T-helper 1 cell treated with Interleukin-12 subunit alpha and Interleukin-12 subunit beta and Interleukin-4 antibody, amounts not matched to agents 30 μg/mL and 1 μg/mL, for 36 hours (primary cell): ENCODE measurements at regions not wholly inside any gene's neighbourhood (a gene's known extent, or its start where the extent isn't known, plus 50 kb on each side); places are given as distances from the start of the nearest gene placed in this dataset.

Experiments used
- H3K27ac Mint-ChIP-seq: one replicate; pipeline ENCODE4 v1.8.0; 2021; ENCODE audit warnings: mild to moderate bottlenecking, mixed read lengths
- H3K27me3 Mint-ChIP-seq: one replicate; pipeline ENCODE4 v1.8.0; 2021; ENCODE audit warnings: low read depth, mixed read lengths
- H3K36me3 Mint-ChIP-seq: one replicate; pipeline ENCODE4 v1.8.0; 2021; ENCODE audit warnings: low read depth, mixed read lengths
- H3K4me1 Mint-ChIP-seq: one replicate; pipeline ENCODE4 v1.8.0; 2021; ENCODE audit warnings: low read depth, mixed read lengths
- H3K4me3 Mint-ChIP-seq: one replicate; pipeline ENCODE4 v1.8.0; 2021; ENCODE audit warnings: mild to moderate bottlenecking, moderate library complexity, mixed read lengths
- H3K9me3 Mint-ChIP-seq: one replicate; pipeline ENCODE4 v1.8.0; 2021; ENCODE audit warnings: mixed read lengths

- Mint-ChIP-seq H3K27me3 (no peaks in the 10 kb centered on the region), H3K9me3 (peaks cover 9% of the 10 kb centered on the region), H3K36me3 (no peaks in the 10 kb centered on the region), H3K4me1 (no peaks in the 10 kb centered on the region), H3K4me3 (no peak overlapping the region), H3K27ac (no peak overlapping the region)
Measured at GRCh38 chr5:19322716-19323485, 665.1 kb downstream of the CDH18 start.

GRCh38 chr5:19334278-19334677, 653.7 kb downstream of the CDH18 start:
- Mint-ChIP-seq H3K27me3 (no peaks in the 10 kb centered on the region), H3K27ac (no peak overlapping the region), H3K4me3 (no peak overlapping the region), H3K4me1 (no peaks in the 10 kb centered on the region), H3K9me3 (peaks cover 27% of the 10 kb centered on the region), H3K36me3 (no peaks in the 10 kb centered on the region)

GRCh38 chr5:19342942-19343341, 645.1 kb downstream of the CDH18 start:
- Mint-ChIP-seq H3K36me3 (no peaks in the 10 kb centered on the region), H3K4me3 (no peak overlapping the region), H3K9me3 (peaks cover 18% of the 10 kb centered on the region), H3K4me1 (no peaks in the 10 kb centered on the region), H3K27me3 (no peaks in the 10 kb centered on the region), H3K27ac (no peak overlapping the region)

- H3K27me3 Mint-ChIP-seq: no peaks in the 10 kb centered on the region
- peaks cover 9% of the 10 kb centered on the region for H3K9me3 Mint-ChIP-seq
- no peak overlapping the region for H3K4me3 Mint-ChIP-seq
- no peaks in the 10 kb centered on the region for H3K36me3 Mint-ChIP-seq
- H3K4me1 Mint-ChIP-seq: no peaks in the 10 kb centered on the region
- no peak overlapping the region for H3K27ac Mint-ChIP-seq
Measured at GRCh38 chr5:19352120-19352519, 635.9 kb downstream of the CDH18 start.

- Mint-ChIP-seq H3K9me3 (peaks cover 14% of the 10 kb centered on the region), H3K27ac (no peak overlapping the region), H3K36me3 (no peaks in the 10 kb centered on the region), H3K4me3 (no peak overlapping the region), H3K4me1 (no peaks in the 10 kb centered on the region), H3K27me3 (no peaks in the 10 kb centered on the region)
Measured at GRCh38 chr5:19369048-19369447, 619.0 kb downstream of the CDH18 start.

GRCh38 chr5:19369561-19369960, 618.4 kb downstream of the CDH18 start:
- H3K4me3 Mint-ChIP-seq: no peak overlapping the region
- H3K4me1 Mint-ChIP-seq: no peaks in the 10 kb centered on the region
- H3K27ac Mint-ChIP-seq: no peak overlapping the region
- no peaks in the 10 kb centered on the region for H3K27me3 Mint-ChIP-seq
- H3K36me3 Mint-ChIP-seq: no peaks in the 10 kb centered on the region
- peaks cover 11% of the 10 kb centered on the region for H3K9me3 Mint-ChIP-seq

GRCh38 chr5:19370655-19371386, 617.2 kb downstream of the CDH18 start:
- H3K9me3 Mint-ChIP-seq: peaks cover 5% of the 10 kb centered on the region
- H3K4me1 Mint-ChIP-seq: no peaks in the 10 kb centered on the region
- no peak overlapping the region for H3K4me3 Mint-ChIP-seq
- no peaks in the 10 kb centered on the region for H3K36me3 Mint-ChIP-seq
- no peaks in the 10 kb centered on the region for H3K27me3 Mint-ChIP-seq
- no peak overlapping the region for H3K27ac Mint-ChIP-seq

- Mint-ChIP-seq H3K4me1 (no peaks in the 10 kb centered on the region), H3K4me3 (no peak overlapping the region), H3K9me3 (peaks cover 10% of the 10 kb centered on the region), H3K27ac (no peak overlapping the region), H3K27me3 (no peaks in the 10 kb centered on the region), H3K36me3 (no peaks in the 10 kb centered on the region)
Measured at GRCh38 chr5:19388391-19388790, 599.6 kb downstream of the CDH18 start.

GRCh38 chr5:19401032-19401431, 587.0 kb downstream of the CDH18 start:
- Mint-ChIP-seq H3K9me3 (peaks cover 8% of the 10 kb centered on the region), H3K4me3 (no peak overlapping the region), H3K36me3 (no peaks in the 10 kb centered on the region), H3K27me3 (no peaks in the 10 kb centered on the region), H3K4me1 (no peaks in the 10 kb centered on the region), H3K27ac (no peak overlapping the region)

GRCh38 chr5:19406576-19407365, 581.2 kb downstream of the CDH18 start:
- no peak overlapping the region for H3K27ac Mint-ChIP-seq
- H3K4me1 Mint-ChIP-seq: no peaks in the 10 kb centered on the region
- no peak overlapping the region for H3K4me3 Mint-ChIP-seq
- no peaks in the 10 kb centered on the region for H3K27me3 Mint-ChIP-seq
- H3K9me3 Mint-ChIP-seq: peaks cover 32% of the 10 kb centered on the region
- H3K36me3 Mint-ChIP-seq: no peaks in the 10 kb centered on the region

- Mint-ChIP-seq H3K4me3 (no peak overlapping the region), H3K27me3 (no peaks in the 10 kb centered on the region), H3K36me3 (no peaks in the 10 kb centered on the region), H3K27ac (no peak overlapping the region), H3K9me3 (peaks cover 32% of the 10 kb centered on the region), H3K4me1 (no peaks in the 10 kb centered on the region)
Measured at GRCh38 chr5:19408149-19408548, 579.9 kb downstream of the CDH18 start.

- Mint-ChIP-seq H3K36me3 (no peaks in the 10 kb centered on the region), H3K9me3 (peaks cover 32% of the 10 kb centered on the region), H3K27ac (no peak overlapping the region), H3K4me3 (no peak overlapping the region), H3K4me1 (no peaks in the 10 kb centered on the region), H3K27me3 (no peaks in the 10 kb centered on the region)
Measured at GRCh38 chr5:19411936-19412335, 576.1 kb downstream of the CDH18 start.
